GM19467 (cell line): ENCODE measurements at regions not wholly inside any gene's neighbourhood (a gene's known extent, or its start where the extent isn't known, plus 50 kb on each side); places are given as distances from the start of the nearest gene placed in this dataset.
"Not testable (repeated sequence)": the region's sequence is repeated elsewhere in the genome, so short reads cannot be mapped to it uniquely, and the experiment has no call there.

Experiments
- ATAC-seq: cut with Tn5 transposase; IDR thresholded peaks from one replicate; pipeline ENCODE4 v1.9.1; 2021; ENCODE audit warnings: mild to moderate bottlenecking, moderate library complexity; ENCODE audit not compliant: unreplicated experiment

GRCh38 chr5:20940786-20941185 lies 952.8 kb upstream of the CDH18 start:
- ATAC-seq: not testable (repeated sequence)

- not testable (repeated sequence) for ATAC-seq
Measured at GRCh38 chr5:20890936-20891335, 902.9 kb upstream of the CDH18 start.

GRCh38 chr5:20875726-20876125 lies 887.7 kb upstream of the CDH18 start:
- not testable (repeated sequence) for ATAC-seq

GRCh38 chr5:20865892-20866291 lies 877.9 kb upstream of the CDH18 start:
- ATAC-seq: not testable (repeated sequence)

GRCh38 chr5:20833081-20833627 lies 845.2 kb upstream of the CDH18 start:
- ATAC-seq: no peak

- no peak for ATAC-seq
Measured at GRCh38 chr5:20832204-20833080, 844.4 kb upstream of the CDH18 start.

- ATAC-seq: not testable (repeated sequence)
Measured at GRCh38 chr5:20825951-20826350, 838.0 kb upstream of the CDH18 start.

- ATAC-seq: not testable (repeated sequence)
Measured at GRCh38 chr5:20797216-20797615, 809.2 kb upstream of the CDH18 start.

GRCh38 chr5:20784755-20785154 lies 796.8 kb upstream of the CDH18 start:
- ATAC-seq: not testable (repeated sequence)

GRCh38 chr5:20783484-20783883 lies 795.5 kb upstream of the CDH18 start:
- not testable (repeated sequence) for ATAC-seq

- not testable (repeated sequence) for ATAC-seq
Measured at GRCh38 chr5:20771338-20771737, 783.3 kb upstream of the CDH18 start.

- ATAC-seq: not testable (repeated sequence)
Measured at GRCh38 chr5:20765074-20765473, 777.1 kb upstream of the CDH18 start.

- not testable (repeated sequence) for ATAC-seq
Measured at GRCh38 chr5:20759459-20759858, 771.5 kb upstream of the CDH18 start.

- ATAC-seq: not testable (repeated sequence)
Measured at GRCh38 chr5:20752179-20752578, 764.2 kb upstream of the CDH18 start.

GRCh38 chr5:20735715-20736114 lies 747.7 kb upstream of the CDH18 start:
- ATAC-seq: not testable (repeated sequence)

- ATAC-seq: not testable (repeated sequence)
Measured at GRCh38 chr5:20732223-20732622, 744.2 kb upstream of the CDH18 start.

- ATAC-seq: not testable (repeated sequence)
Measured at GRCh38 chr5:20721286-20721685, 733.3 kb upstream of the CDH18 start.

GRCh38 chr5:20711520-20712155 lies 723.6 kb upstream of the CDH18 start:
- ATAC-seq: not testable (repeated sequence)

- ATAC-seq: not testable (repeated sequence)
Measured at GRCh38 chr5:20707634-20708033, 719.6 kb upstream of the CDH18 start.

GRCh38 chr5:20694121-20694520 lies 706.1 kb upstream of the CDH18 start:
- ATAC-seq: no peak

GRCh38 chr5:20692913-20693312 lies 704.9 kb upstream of the CDH18 start:
- ATAC-seq: no peak
